GM12892 (cell line): ENCODE measurements at regions not wholly inside any gene's neighbourhood (a gene's known extent, or its start where the extent isn't known, plus 50 kb on each side); places are given as distances from the start of the nearest gene placed in this dataset.

Source experiments
- POLR2A ChIP-seq: IDR thresholded peaks from 2 replicates; pipeline ENCODE4 v1.6.1; 2011; ENCODE audit warnings: low read depth, low read length, control low read depth
- POLR2AphosphoS5 ChIP-seq: IDR thresholded peaks from 2 replicates; pipeline ENCODE4 v1.6.1; 2011; ENCODE audit warnings: low read depth, low read length, control low read depth
- TAF1 ChIP-seq: IDR thresholded peaks from 2 replicates; pipeline ENCODE4 v1.6.1; 2011; ENCODE audit warnings: low read depth, mild to moderate bottlenecking, control low read depth, low read length, borderline replicate concordance

DNA sequence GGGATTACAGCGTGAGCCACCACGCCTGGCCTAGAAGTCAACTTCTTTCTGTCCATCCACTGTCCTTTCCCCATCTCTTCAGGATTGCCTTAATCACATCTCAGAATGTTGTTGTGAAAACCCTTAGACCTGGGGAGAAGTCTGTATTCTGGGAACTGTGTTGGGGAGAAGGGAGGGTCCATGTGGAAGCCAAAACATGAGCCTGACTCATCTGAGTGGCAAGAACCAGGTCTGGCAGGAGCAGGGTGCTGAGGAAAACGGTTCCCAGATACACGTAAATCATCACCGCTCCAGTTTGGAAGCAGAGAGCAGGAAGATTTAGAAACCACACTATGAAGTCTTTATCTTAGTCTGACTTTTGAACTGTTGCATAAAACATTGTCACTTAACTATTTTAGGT, 245.6 kb upstream of the RGS6 start:
- no peak for TF ChIP-seq POLR2AphosphoS5
- no peak for TF ChIP-seq TAF1
- TF ChIP-seq POLR2A: no peak
